ENCODE measurements at regions not wholly inside any gene's neighbourhood (a gene's known extent, or its start where the extent isn't known, plus 50 kb on each side); places are given as distances from the start of the nearest gene placed in this dataset.

GRCh38 chr4:112075129-112075753, 70.0 kb upstream of the FAM241A start (continued):
- TF ChIP-seq ZBTB33 (CRISPR knock-in tag; IDR thresholded peaks at IDR 0.05), result no peak
- TF ChIP-seq MAFF (IDR thresholded peaks at IDR 0.05; ENCODE audit: low read length), result no peak
- TF ChIP-seq PURB (CRISPR knock-in tag; IDR thresholded peaks at IDR 0.05; ENCODE audit: low read depth), result no peak
- TF ChIP-seq RHOXF2B (CRISPR knock-in tag; conservative IDR thresholded peaks at IDR 0.05), result no peak
- no peak for TF ChIP-seq ZNF282 (CRISPR knock-in tag; IDR thresholded peaks at IDR 0.05)
- TF ChIP-seq PYGO2 (tag; IDR thresholded peaks at IDR 0.05), result no peak
- no peak for TF ChIP-seq ZBTB2 (IDR thresholded peaks at IDR 0.05)
- TF ChIP-seq FOXK2 (conservative IDR thresholded peaks at IDR 0.05 in 1 of 2, IDR thresholded peaks at IDR 0.05 in 1 of 2; ENCODE audit: low read depth in 2 of 2), result 0 out of 4 replicates have a peak, but pooled peaks of 1 of the 2 experiments have one; percentile 19
- no peak for TF ChIP-seq ZNF444 (CRISPR knock-in tag; IDR thresholded peaks at IDR 0.05)
- no peak for TF ChIP-seq ZMIZ1 (IDR thresholded peaks at IDR 0.05; ENCODE audit: low read depth in 2 of 2, low read length in 2 of 2)
- TF ChIP-seq RFX5 (IDR thresholded peaks at IDR 0.05; ENCODE audit: low read depth, low read length), result no peak
- TF ChIP-seq SNRNP70 (optimal IDR thresholded peaks at IDR 0.05; ENCODE audit: low read depth, low read length), result no peak
- no peak for TF ChIP-seq CGGBP1 (CRISPR knock-in tag; IDR thresholded peaks at IDR 0.05)
- TF ChIP-seq ZNF639 (CRISPR knock-in tag; conservative IDR thresholded peaks at IDR 0.05 in 1 of 2, IDR thresholded peaks at IDR 0.05 in 1 of 2), result no peak
- no peak for TF ChIP-seq SRSF1 (IDR thresholded peaks at IDR 0.05; ENCODE audit: low read depth, low read length)
- TF ChIP-seq NFXL1 (CRISPR knock-in tag; IDR thresholded peaks at IDR 0.05), result no peak
- no peak for TF ChIP-seq ZNF384 (IDR thresholded peaks at IDR 0.05; ENCODE audit: low read depth, low read length)
- no peak for TF ChIP-seq EGR1 (conservative IDR thresholded peaks at IDR 0.05)
- TF ChIP-seq ZFP36 (IDR thresholded peaks at IDR 0.05; ENCODE audit: low read depth, low read length, partially characterized antibody), result peak; percentile 94
- TF ChIP-seq HDAC2 (IDR thresholded peaks at IDR 0.05), result no peak
